T1000 (cell line): ENCODE measurements at regions not wholly inside any gene's neighbourhood (a gene's known extent, or its start where the extent isn't known, plus 50 kb on each side); places are given as distances from the start of the nearest gene placed in this dataset.
"Not testable (repeated sequence)": the region's sequence is repeated elsewhere in the genome, so short reads cannot be mapped to it uniquely, and the experiment has no call there.

ENCODE experiments used
- DNase-seq: peaks from one replicate; lab custom pipeline; 2025; ENCODE audit warnings: mixed read lengths; lab: John Stamatoyannopoulos, UW

GRCh38 chr5:159785656-159786055, 130.6 kb upstream of the ADRA1B start:
- no peak for DNase-seq

DNA sequence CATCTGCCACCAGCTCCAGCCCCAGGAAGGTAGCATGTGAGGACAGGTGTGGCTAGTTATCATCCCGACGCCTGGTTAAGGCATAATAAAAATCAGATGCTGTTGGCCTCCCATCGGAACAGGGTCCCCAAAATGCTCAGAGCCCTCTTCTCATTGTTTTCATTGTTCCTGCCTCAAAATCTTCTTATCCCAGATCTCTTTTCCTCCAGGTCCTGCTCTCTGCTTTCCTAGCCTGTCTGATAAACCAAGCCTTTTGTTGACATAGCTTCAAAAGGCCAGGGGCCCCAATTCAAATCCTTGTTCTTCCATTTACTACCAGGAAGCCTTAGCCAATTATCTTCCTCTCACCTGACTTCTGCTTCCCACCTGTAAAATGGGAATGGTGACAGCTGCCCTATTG, 130.1 kb upstream of the ADRA1B start:
- no peak for DNase-seq

DNA sequence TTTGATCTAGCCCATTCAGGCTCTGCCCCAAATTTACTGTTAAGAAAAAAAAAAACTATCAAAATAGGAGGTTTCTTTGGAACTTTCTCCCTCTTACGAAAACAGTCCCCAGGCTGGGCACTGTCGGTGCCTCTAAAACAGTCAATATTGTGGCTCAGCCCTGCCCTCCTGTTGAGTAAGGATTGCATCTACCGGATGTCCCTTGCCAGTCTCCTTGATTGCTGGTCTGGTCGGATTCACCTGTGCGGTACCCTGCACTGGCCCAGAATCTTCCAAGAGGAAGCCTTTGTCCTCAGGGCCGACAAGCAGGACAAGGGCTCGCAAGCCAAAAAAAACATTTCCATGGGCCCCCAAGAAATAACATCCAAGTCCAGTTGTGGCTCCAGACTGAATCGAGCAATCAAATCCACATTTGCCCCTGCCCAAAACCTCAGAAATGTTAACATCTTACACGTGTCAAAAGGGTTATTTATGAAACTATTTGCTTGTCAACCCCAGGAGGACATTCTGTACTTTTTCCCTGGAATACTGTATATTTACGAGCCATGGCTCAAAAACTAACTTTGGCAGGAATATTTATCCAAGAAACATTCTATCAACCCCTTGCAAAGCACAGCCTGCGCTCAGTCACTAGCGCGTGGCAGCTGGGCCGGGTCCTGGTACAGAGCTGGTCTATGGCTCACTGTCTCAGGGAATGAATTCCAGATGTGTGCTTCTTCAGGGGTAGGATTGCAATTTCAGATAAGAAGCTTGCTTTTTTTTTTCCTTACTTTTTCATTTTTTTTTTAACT, 129.2 kb upstream of the ADRA1B start:
- no peak for DNase-seq

DNA sequence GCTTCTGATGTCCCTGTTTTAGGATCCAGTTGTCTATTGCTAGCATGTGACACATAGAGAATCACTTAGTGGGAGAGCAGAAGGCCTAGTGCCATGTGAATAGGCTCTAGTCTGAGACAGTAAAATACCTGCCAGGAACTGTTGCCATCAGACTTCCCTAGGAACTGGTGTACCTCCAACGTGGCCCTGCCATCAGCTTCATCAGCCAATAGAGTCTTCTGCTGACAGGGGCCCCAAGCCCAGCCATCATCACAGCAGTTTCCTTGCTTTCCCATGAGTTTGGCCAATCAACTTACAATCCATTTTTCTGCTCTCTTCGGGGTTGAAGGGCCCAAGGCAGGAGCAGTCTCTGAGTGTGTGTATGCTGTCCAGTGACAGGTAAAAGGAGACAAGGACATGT, 128.4 kb upstream of the ADRA1B start:
- DNase-seq: no peak

DNA sequence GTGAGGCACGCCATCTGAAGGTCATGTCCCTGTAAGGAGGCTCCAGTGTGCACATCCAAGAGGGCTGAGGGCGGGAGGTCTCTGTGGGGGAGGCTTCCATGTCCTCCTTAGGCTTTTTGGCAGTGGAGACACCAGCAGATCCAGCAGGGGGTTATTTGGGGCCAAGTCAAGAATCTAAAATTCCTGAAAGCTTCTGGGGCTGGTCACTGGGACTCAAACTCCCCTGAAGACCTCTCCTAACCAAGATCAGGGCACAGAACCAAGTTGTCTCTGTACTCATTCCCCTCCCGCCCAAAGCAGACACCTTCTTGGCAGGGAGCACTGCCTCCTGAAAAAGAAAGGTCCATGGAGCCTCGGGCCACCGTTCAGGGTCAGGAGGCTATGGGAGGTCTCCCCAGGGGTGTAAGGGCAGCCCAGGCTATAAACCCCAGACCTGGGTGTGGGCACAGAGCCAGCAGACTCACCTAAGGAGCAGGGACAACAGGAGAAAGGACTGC, 127.4 kb upstream of the ADRA1B start:
- DNase-seq: no peak

- no peak for DNase-seq
Observed at GRCh38 chr5:159792180-159792579, 124.1 kb upstream of the ADRA1B start.

GRCh38 chr5:159797261-159797970, 118.9 kb upstream of the ADRA1B start:
- no peak for DNase-seq

DNA sequence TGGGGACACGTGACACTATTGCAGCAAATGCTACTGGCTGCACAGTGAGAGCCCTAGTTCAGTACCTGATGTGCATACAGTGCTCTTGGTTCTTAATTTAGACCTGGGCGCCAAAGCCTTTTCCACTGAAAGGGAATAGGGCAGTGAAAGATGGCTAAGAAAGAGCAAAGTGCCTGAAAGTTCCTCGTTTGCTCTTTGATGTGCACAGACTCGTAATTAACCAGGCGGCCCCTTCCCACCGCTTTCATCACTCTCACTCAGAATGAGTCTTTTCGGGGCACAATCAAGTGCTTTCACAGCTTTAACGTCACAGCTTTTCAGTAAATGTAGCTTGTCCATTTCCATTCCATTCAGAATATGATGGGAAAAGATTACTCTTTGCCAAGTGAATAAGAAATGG, 116.6 kb upstream of the ADRA1B start:
- DNase-seq: no peak

- DNase-seq: no peak
Observed at GRCh38 chr5:159800131-159800840, 116.0 kb upstream of the ADRA1B start.

DNA sequence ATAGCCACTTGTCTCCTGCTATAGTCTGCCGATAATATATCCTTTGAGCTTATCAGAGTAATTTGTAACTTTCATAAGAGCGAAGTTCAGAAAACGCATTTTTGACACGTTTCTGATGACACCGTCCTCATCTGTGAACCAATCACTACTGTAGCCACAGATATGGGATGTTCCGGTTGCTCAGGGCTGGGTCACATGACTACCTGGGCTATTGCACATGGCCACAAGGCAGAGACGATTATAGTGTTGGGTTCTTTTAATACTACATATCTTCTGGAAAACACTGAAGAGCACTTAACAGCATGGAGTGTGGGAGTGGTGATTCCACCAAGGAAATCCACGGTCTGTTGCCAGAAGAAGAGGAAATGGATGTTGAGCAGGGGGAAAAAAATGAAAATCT, 115.0 kb upstream of the ADRA1B start:
- no peak for DNase-seq

DNA sequence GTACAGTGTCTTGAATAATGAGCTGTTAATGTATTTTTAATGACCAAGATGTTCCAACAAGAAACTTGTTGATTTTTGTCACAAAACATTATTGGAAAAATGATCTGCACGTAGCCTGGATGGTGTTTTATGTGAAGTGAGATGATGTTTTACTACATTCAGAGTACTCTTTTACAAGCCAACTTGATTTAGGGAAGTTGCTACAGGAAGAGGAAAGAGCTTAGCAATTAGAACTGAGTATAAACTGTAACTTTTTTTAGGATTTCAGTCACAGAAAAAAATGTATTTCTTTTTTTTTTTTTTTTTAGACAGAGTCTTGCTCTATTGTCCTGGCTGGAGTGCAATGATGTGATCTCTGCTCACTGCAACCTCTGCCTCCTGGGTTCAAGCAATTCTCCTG, 113.6 kb upstream of the ADRA1B start:
- no peak for DNase-seq

GRCh38 chr5:159804121-159804520, 112.2 kb upstream of the ADRA1B start:
- no peak for DNase-seq

DNA sequence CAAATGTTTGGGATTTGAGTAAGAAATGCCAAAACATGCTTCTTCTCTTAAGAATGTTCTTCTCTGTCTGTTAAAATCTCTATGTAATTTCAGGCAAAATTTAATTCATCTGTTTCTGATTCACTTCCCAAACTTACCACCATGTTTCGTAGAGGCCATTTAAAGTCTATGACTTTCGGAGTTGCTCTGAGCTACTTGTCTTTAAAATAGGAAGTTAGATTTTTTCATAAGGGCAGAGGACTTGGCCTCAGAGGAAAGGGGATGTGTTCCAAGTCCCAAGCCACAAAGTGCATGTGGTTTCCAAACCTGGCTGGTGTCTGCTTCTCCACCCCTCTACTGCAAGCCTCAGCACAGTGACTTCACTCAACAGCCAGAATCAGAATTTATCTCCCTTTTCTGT, 111.3 kb upstream of the ADRA1B start:
- no peak for DNase-seq

DNA sequence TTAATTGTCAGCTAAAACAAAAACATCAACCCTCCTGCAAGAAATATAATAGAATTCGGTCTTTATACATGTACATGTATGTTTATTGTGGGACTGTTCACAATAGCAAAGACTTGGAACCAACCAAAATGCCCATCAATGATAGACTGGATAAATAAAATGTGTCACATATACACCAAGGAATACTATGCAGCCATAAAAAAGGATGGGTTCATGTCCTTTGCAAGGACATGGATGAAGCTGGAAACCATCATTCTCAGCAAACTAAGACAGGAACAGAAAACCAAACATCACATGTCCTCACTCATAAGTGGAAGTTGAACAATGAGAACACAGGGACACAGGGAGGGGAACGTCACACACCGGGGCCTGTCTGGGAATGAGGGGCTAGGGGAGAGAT, 109.1 kb upstream of the ADRA1B start:
- not testable (repeated sequence) for DNase-seq

DNA sequence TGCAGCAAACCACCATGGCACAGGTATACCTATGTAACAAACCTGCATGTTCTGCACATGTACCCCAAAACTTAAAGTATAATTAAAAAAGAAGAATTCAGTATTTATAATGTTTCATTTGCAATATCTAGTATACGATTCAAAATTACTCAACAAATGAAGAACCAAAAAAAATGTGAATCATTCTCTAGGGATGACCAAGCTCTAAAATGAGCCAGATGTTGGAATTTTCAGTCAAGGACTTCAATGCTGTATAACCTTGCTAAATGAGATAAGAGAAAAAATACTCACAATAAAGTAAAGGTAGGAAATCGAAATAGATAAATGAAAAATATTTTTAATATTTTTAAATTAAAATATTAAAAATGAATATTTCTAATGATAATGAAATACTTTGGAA, 108.7 kb upstream of the ADRA1B start:
- DNase-seq: no peak

- no peak for DNase-seq
Observed at GRCh38 chr5:159811712-159812111, 104.6 kb upstream of the ADRA1B start.

- not testable (repeated sequence) for DNase-seq
Observed at GRCh38 chr5:159812759-159813158, 103.5 kb upstream of the ADRA1B start.

GRCh38 chr5:159814222-159814621, 102.1 kb upstream of the ADRA1B start:
- no peak for DNase-seq

DNA sequence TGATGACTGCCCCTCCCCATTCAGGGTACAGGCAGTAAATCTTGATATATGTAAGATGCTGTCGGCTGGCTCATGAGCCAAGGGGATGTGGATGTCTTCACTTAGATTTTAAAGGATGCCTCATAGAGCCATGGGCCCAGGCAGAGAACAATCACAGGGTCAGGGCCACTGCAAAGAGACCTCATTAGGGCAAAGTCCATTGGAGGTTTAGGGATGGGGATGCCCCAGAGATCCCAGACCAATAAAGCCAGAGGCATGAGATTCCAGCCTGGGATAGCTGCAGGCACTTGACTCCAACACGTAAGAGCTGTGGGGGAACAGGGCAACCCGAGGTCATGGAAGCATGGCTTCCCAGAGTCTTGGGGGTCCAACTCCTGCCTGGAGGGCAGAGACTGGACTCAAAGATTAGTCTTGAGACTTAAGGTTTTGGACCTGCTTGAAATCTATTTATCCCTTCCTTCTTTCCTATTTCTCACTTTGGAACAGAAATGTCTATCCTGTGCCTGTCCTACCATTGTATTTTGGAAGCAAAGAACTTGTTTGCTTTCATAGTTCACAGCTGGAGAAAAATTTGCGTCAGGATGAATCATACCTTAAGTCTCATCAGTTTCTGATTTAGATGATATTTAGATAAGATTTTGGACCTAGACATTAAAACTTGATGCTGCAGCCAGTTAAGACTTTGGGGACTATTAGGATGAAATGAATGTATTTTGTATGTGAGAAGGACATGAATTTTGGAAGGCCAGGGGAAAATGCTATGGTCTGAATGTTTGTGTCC, 101.3 kb upstream of the ADRA1B start:
- no peak for DNase-seq

GRCh38 chr5:159817262-159818029, 98.8 kb upstream of the ADRA1B start:
- no peak for DNase-seq
